Kidney (tissue), 13 donors: ENCODE measurements at regions not wholly inside any gene's neighbourhood (a gene's known extent, or its start where the extent isn't known, plus 50 kb on each side); places are given as distances from the start of the nearest gene placed in this dataset.

ENCODE experiments used
- DNase-seq, 5 donors: peaks; one replicate each; pipeline ENCODE4 v3.0.0-alpha.2; 2013 to 2020
- FAIRE-seq: peaks from 2 replicates; lab custom pipeline; 2012; peaks lifted over from hg19 to GRCh38; lab: Jason Lieb, UNC
- H3K27ac ChIP-seq, 2 donors: one replicate each; pipeline ENCODE4 v1.7.0; 2013; ENCODE audit warnings: low read depth in 2 of 2, low read length in 2 of 2, inconsistent platforms in 1 of 2
- H3K27me3 ChIP-seq: one replicate; pipeline ENCODE4 v1.7.1; 2013; ENCODE audit warnings: low read length, inconsistent platforms; ENCODE audit not compliant: control insufficient read depth, insufficient read depth
- H3K36me3 ChIP-seq, 3 donors: one replicate each; pipeline versions ENCODE4 v1.7.0 to v1.7.1; 2013; ENCODE audit warnings: low read length in 3 of 3, control low read depth in 1 of 3, inconsistent platforms in 1 of 3; ENCODE audit not compliant: insufficient read depth in 3 of 3, control insufficient read depth in 2 of 3
- H3K4me1 ChIP-seq, 3 donors: one replicate each; pipeline versions ENCODE4 v1.7.0 to v1.7.1; 2013; ENCODE audit warnings: low read length in 3 of 3, inconsistent platforms in 1 of 3, low read depth in 1 of 3; ENCODE audit not compliant: control insufficient read depth in 2 of 3, insufficient read depth in 2 of 3
- H3K4me3 ChIP-seq, 3 donors: one replicate each; pipeline versions ENCODE4 v1.7.0 to v1.8.1; 2013; ENCODE audit warnings: low read length in 3 of 3, control low read depth in 1 of 3, inconsistent platforms in 1 of 3
- H3K9ac ChIP-seq, 3 donors: one replicate each; pipeline versions ENCODE4 v1.7.0 to v1.7.1; 2013; ENCODE audit warnings: low read length in 3 of 3, control low read depth in 1 of 3, inconsistent platforms in 1 of 3
- H3K9me3 ChIP-seq, 3 donors: one replicate each; pipeline versions ENCODE4 v1.7.0 to v1.7.1; 2013; ENCODE audit warnings: low read length in 3 of 3, control low read depth in 1 of 3, inconsistent platforms in 1 of 3; ENCODE audit not compliant: control insufficient read depth in 2 of 3, insufficient read depth in 1 of 3
- intact Hi-C: fragments of 100-400 bp; cut with DNase I; formaldehyde crosslinking; loops from one replicate; pipeline ENCODE4 v1.11.1; 2022
- TF ChIP-seq, protein P1 (sequence below): IDR thresholded peaks from 3 replicates; pipeline ENCODE4 v1.5.1; 2012; ENCODE audit warnings: mild to moderate bottlenecking, moderate library complexity, borderline replicate concordance; ENCODE audit not compliant: insufficient read depth; ENCODE audit errors: extremely low read depth
- donor health status: control.
- donor health status: control.
- donor health status: control.
- donor health status: control.
- donor health status: control.
- donor health status: DM: yes; HTN: yes; CAD: no.
- donor health status: Normal renal cell carcinoma (clear cell type).

DNA sequence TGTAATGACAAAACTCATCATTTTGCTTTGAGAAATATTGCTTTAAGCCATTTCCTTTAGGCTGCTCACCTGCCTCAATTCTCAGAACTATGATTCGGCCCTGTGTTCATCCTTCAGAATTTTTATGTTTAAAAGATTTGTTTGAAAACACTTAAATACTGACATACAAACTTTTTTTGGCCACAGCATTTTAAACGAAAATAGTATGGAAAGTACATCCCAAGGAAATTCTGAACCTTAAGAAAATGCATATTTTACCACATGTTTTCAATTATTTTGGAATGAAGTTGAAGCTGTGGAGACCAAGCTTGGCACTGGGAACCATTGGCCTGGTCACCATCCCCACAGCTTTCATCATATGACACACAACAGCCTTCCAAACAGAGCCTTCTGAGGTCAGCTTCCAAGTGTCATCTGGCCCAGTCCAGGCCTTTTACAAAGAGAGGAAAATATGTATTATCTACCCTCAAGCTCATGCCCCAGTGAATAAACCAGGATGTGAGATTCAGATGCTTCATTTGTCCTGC, 83.3 kb downstream of the SOD2 start:
- TF ChIP-seq, protein P1, sequence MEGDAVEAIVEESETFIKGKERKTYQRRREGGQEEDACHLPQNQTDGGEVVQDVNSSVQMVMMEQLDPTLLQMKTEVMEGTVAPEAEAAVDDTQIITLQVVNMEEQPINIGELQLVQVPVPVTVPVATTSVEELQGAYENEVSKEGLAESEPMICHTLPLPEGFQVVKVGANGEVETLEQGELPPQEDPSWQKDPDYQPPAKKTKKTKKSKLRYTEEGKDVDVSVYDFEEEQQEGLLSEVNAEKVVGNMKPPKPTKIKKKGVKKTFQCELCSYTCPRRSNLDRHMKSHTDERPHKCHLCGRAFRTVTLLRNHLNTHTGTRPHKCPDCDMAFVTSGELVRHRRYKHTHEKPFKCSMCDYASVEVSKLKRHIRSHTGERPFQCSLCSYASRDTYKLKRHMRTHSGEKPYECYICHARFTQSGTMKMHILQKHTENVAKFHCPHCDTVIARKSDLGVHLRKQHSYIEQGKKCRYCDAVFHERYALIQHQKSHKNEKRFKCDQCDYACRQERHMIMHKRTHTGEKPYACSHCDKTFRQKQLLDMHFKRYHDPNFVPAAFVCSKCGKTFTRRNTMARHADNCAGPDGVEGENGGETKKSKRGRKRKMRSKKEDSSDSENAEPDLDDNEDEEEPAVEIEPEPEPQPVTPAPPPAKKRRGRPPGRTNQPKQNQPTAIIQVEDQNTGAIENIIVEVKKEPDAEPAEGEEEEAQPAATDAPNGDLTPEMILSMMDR, result no peak
- H3K36me3 ChIP-seq, result no peaks in the 10 kb centered on the region
- no peaks in the 10 kb centered on the region for H3K4me1 ChIP-seq
- no peak overlapping the region for H3K9ac ChIP-seq
- no peak overlapping the region for H3K4me3 ChIP-seq
- no peaks in the 10 kb centered on the region for H3K9me3 ChIP-seq
- no peak for FAIRE-seq
- no peak overlapping the region for H3K27ac ChIP-seq
- H3K27me3 ChIP-seq, result no peaks in the 10 kb centered on the region
- no peak for DNase-seq
- intact Hi-C loops, result no loop called here

DNA sequence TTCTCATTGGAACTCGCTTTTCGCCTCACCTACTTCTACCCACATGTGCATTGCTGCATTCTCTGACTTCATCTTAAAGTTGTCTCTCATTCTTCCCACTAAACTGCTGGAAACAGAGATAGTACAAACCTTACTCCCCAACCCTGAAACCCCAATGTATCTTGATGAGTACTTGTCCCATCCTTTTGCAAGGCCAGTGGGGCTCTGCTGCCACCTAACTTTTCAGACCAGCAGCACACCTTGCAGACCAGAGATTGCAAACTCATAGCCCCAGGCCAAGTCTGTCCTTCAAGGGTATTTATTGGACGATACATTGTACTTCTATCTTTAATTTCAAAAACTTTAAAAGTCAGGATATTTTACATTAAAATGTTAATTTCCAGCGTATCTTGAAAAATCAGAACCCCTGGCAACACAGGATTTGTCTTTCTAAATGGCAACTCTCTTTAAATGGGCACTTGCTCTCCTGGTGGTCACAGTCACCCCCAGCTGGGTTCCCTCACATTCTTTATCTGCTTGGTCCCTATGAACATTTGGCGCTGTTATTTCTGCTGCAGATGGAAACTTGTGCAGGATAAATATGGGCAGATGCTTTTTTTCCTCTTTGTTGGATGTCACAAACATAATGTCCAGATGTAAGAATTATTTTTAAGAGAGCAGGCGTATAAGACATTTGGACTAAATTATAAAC, 83.9 kb downstream of the SOD2 start:
- no peaks in the 10 kb centered on the region for H3K9me3 ChIP-seq
- no peaks in the 10 kb centered on the region for H3K27me3 ChIP-seq
- intact Hi-C loops, result no loop called here
- H3K4me1 ChIP-seq, result no peaks in the 10 kb centered on the region
- peak in 1 of 5 donors; percentile 9 for DNase-seq
- H3K4me3 ChIP-seq, result no peak overlapping the region
- H3K9ac ChIP-seq, result no peak overlapping the region
- no peak for FAIRE-seq
- no peaks in the 10 kb centered on the region for H3K36me3 ChIP-seq
- TF ChIP-seq, protein P1, result peak; percentile 41
- no peak overlapping the region for H3K27ac ChIP-seq

DNA sequence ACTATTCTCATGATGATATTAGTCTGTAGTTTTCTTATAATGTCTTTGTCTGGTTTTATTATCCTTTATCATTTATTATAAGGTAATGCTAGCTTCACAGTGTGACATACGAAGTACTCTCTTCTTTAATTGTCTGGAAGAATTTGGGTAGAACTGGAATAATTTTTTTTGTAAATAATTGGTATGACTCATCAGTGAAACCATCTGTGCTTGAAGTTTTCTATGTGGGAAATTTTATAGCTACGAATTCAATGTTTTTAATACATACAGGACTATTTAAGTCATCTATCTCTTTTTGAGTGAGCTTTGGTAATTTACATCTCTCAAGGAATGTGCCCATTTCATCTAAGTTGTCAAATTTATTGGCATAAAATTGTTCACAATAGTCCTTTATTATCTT, 86.3 kb downstream of the SOD2 start:
- Histone ChIP-seq H3K9ac (no peak overlapping the region), H3K36me3 (no peaks in the 10 kb centered on the region), H3K27me3 (no peaks in the 10 kb centered on the region), H3K27ac (no peak overlapping the region), H3K4me3 (no peak overlapping the region), H3K4me1 (no peaks in the 10 kb centered on the region), H3K9me3 (no peaks in the 10 kb centered on the region)
- FAIRE-seq, result no peak
- no peak for DNase-seq
- TF ChIP-seq, protein P1, result no peak
- intact Hi-C loops, result no loop called here
